Osteoblast (primary cell): ENCODE measurements at regions not wholly inside any gene's neighbourhood (a gene's known extent, or its start where the extent isn't known, plus 50 kb on each side); places are given as distances from the start of the nearest gene placed in this dataset.

ENCODE experiments used
- DNase-seq: peaks from one replicate; pipeline ENCODE4 v3.0.0; 2011; ENCODE audit warnings: low spot score, mixed read lengths; ENCODE audit not compliant: insufficient read length; ENCODE audit errors: missing footprints
- H2AFZ ChIP-seq: 2 replicates; pipeline ENCODE4 v1.6.0; 2011; ENCODE audit warnings: mild to moderate bottlenecking, low read length
- H3K27ac ChIP-seq: 2 replicates; pipeline ENCODE4 v1.5.1; 2011; ENCODE audit warnings: mild to moderate bottlenecking, low read depth, low read length, moderate library complexity
- H3K27me3 ChIP-seq: 2 replicates; pipeline ENCODE4 v1.6.0; 2012; ENCODE audit warnings: mild to moderate bottlenecking, control low read depth, inconsistent platforms, low read length, moderate library complexity; ENCODE audit not compliant: insufficient read depth
- H3K36me3 ChIP-seq: 2 replicates; pipeline ENCODE4 v1.5.1; 2011; ENCODE audit warnings: mild to moderate bottlenecking, low read length, control low read depth, moderate library complexity; ENCODE audit not compliant: insufficient read depth
- H3K4me1 ChIP-seq: 2 replicates; pipeline ENCODE4 v1.5.1; 2011; ENCODE audit warnings: mild to moderate bottlenecking, low read length, control low read depth, moderate library complexity; ENCODE audit not compliant: insufficient read depth
- H3K4me2 ChIP-seq: 2 replicates; pipeline ENCODE4 v1.6.0; 2011; ENCODE audit warnings: mild to moderate bottlenecking, low read length; ENCODE audit not compliant: insufficient read depth
- H3K4me3 ChIP-seq: fragments of 200-600 bp; sonication (generic); 3 replicates; pipeline ENCODE4 v1.5.1; 2012; ENCODE audit warnings: mild to moderate bottlenecking, low read length, inconsistent platforms; ENCODE audit not compliant: insufficient read depth
- H3K79me2 ChIP-seq: 2 replicates; pipeline ENCODE4 v1.6.0; 2012; ENCODE audit warnings: mild to moderate bottlenecking, low read length, control low read depth, inconsistent platforms; ENCODE audit not compliant: insufficient read depth
- H3K9me3 ChIP-seq: 2 replicates; pipeline ENCODE4 v1.5.1; 2011; ENCODE audit warnings: low read depth, low read length, control low read depth
- H4K20me1 ChIP-seq: 2 replicates; pipeline ENCODE4 v1.6.0; 2012; ENCODE audit warnings: mild to moderate bottlenecking, low read length, control low read depth; ENCODE audit not compliant: insufficient read depth
- CTCF ChIP-seq: IDR thresholded peaks from 2 replicates; pipeline ENCODE4 v1.5.1; 2011; ENCODE audit warnings: mild to moderate bottlenecking, low read depth, low read length, moderate library complexity; ENCODE audit errors: extremely low read depth

- H3K36me3 ChIP-seq, result no peaks in the 10 kb centered on the region
- no peaks in the 10 kb centered on the region for H3K4me1 ChIP-seq
- H3K9me3 ChIP-seq, result peaks cover 7% of the 10 kb centered on the region
- H3K4me2 ChIP-seq, result no peak overlapping the region
- H3K27ac ChIP-seq, result no peak overlapping the region
- H3K79me2 ChIP-seq, result no peaks in the 10 kb centered on the region
- H3K4me3 ChIP-seq, result no peak overlapping the region
- no peak overlapping the region for H2AFZ ChIP-seq
- no peaks in the 10 kb centered on the region for H4K20me1 ChIP-seq
- DNase-seq, result no peak
- no peak for TF ChIP-seq CTCF
- H3K27me3 ChIP-seq, result no peaks in the 10 kb centered on the region
These were observed 338.7 kb upstream of the GRM7 start for GRCh38 chr3:6522191-6522590.

GRCh38 chr3:6523043-6523442 is 337.9 kb upstream of the GRM7 start:
- Histone ChIP-seq H2AFZ (no peak overlapping the region), H3K4me2 (no peak overlapping the region), H3K27me3 (no peaks in the 10 kb centered on the region), H3K27ac (no peak overlapping the region), H3K36me3 (no peaks in the 10 kb centered on the region), H3K4me3 (no peak overlapping the region), H4K20me1 (no peaks in the 10 kb centered on the region), H3K4me1 (no peaks in the 10 kb centered on the region), H3K79me2 (no peaks in the 10 kb centered on the region), H3K9me3 (peaks cover 7% of the 10 kb centered on the region)
- DNase-seq, result no peak
- no peak for TF ChIP-seq CTCF

GRCh38 chr3:6524479-6524878 is 336.4 kb upstream of the GRM7 start:
- Histone ChIP-seq H3K27ac (no peak overlapping the region), H3K4me1 (no peaks in the 10 kb centered on the region), H3K4me2 (no peak overlapping the region), H3K27me3 (no peaks in the 10 kb centered on the region), H4K20me1 (no peaks in the 10 kb centered on the region), H2AFZ (no peak overlapping the region), H3K79me2 (no peaks in the 10 kb centered on the region), H3K4me3 (no peak overlapping the region), H3K36me3 (no peaks in the 10 kb centered on the region), H3K9me3 (peaks cover 7% of the 10 kb centered on the region)
- no peak for TF ChIP-seq CTCF
- DNase-seq, result no peak

GRCh38 chr3:6526321-6526720 is 334.6 kb upstream of the GRM7 start:
- Histone ChIP-seq H2AFZ (no peak overlapping the region), H3K36me3 (no peaks in the 10 kb centered on the region), H3K27me3 (no peaks in the 10 kb centered on the region), H3K4me2 (no peak overlapping the region), H3K79me2 (no peaks in the 10 kb centered on the region), H3K9me3 (peaks cover 6% of the 10 kb centered on the region), H4K20me1 (no peaks in the 10 kb centered on the region), H3K27ac (no peak overlapping the region), H3K4me1 (no peaks in the 10 kb centered on the region), H3K4me3 (no peak overlapping the region)
- TF ChIP-seq CTCF, result no peak
- DNase-seq, result no peak
